ENCODE measurements at regions not wholly inside any gene's neighbourhood (a gene's known extent, or its start where the extent isn't known, plus 50 kb on each side); places are given as distances from the start of the nearest gene placed in this dataset.

DNA sequence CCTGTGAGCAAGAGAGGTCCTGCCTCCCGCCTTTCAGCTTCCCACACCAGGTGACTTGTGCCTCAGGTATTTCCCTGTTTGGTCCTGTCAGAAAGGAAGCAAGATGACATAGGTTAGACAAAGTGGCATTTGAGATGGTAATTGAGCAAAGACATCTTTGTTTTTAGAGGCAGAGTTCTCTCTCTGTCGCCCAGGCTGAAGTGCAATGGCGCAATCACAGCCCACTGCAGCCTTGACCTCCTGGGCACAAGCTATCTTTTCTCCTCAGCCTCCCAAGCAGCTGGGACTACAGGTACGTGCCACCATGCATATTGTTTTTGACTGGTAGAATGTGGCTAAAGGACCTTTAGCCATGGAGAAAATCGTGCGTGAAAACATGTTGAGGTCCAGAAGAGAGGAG lies 339.1 kb downstream of the FGF9 start:
- Histone ChIP-seq H3K27ac (ENCODE audit: low read depth, low read length) (no peak overlapping the region), H3K4me1 (ENCODE audit: insufficient read depth, low read length) (no peaks in the 10 kb centered on the region), H3K27me3 (ENCODE audit: insufficient read depth, low read length) (no peaks in the 10 kb centered on the region), H3K4me2 (ENCODE audit: low read length) (no peak overlapping the region), H2AFZ (ENCODE audit: low read depth, low read length) (no peak overlapping the region), H3K4me3 (ENCODE audit: insufficient read depth, low read depth, low read length) (no peak overlapping the region), H3K9ac (ENCODE audit: low read length) (no peak overlapping the region), H3K9me3 (ENCODE audit: insufficient read depth, low read depth, low read length) (peaks cover 3% of the 10 kb centered on the region), H3K36me3 (ENCODE audit: insufficient read depth, low read length) (no peaks in the 10 kb centered on the region), H3K79me2 (ENCODE audit: insufficient read depth, low read length) (no peaks in the 10 kb centered on the region), H4K20me1 (ENCODE audit: insufficient read depth, low read length) (no peaks in the 10 kb centered on the region)
- H3K27ac Mint-ChIP-seq (ENCODE audit: unreplicated experiment), result no peak overlapping the region
- peaks cover 2% of the 10 kb centered on the region for H3K4me1 Mint-ChIP-seq (ENCODE audit: low read depth, unreplicated experiment)
- H3K36me3 Mint-ChIP-seq (ENCODE audit: low read depth, unreplicated experiment), result peaks cover 1% of the 10 kb centered on the region
- no peak overlapping the region for H3K4me3 Mint-ChIP-seq (ENCODE audit: unreplicated experiment)
- DNase-seq (ENCODE audit: low read depth) (no peak), FAIRE-seq (no peak)
- peaks cover 2% of the 10 kb centered on the region for H3K27me3 Mint-ChIP-seq (ENCODE audit: low read depth, unreplicated experiment)
- no peak for TF ChIP-seq EZH2 (IDR thresholded peaks at IDR 0.05; ENCODE audit: insufficient read depth, low read length)
- TF ChIP-seq, protein P1, sequence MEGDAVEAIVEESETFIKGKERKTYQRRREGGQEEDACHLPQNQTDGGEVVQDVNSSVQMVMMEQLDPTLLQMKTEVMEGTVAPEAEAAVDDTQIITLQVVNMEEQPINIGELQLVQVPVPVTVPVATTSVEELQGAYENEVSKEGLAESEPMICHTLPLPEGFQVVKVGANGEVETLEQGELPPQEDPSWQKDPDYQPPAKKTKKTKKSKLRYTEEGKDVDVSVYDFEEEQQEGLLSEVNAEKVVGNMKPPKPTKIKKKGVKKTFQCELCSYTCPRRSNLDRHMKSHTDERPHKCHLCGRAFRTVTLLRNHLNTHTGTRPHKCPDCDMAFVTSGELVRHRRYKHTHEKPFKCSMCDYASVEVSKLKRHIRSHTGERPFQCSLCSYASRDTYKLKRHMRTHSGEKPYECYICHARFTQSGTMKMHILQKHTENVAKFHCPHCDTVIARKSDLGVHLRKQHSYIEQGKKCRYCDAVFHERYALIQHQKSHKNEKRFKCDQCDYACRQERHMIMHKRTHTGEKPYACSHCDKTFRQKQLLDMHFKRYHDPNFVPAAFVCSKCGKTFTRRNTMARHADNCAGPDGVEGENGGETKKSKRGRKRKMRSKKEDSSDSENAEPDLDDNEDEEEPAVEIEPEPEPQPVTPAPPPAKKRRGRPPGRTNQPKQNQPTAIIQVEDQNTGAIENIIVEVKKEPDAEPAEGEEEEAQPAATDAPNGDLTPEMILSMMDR (IDR thresholded peaks at IDR 0.05; ENCODE audit: insufficient read depth, low read depth, low read length), result no peak
- H3K9me3 Mint-ChIP-seq (ENCODE audit: unreplicated experiment), result peaks cover 16% of the 10 kb centered on the region

- peaks cover 2% of the 10 kb centered on the region for H3K27me3 Mint-ChIP-seq (ENCODE audit: low read depth, unreplicated experiment)
- Histone ChIP-seq H3K4me3 (ENCODE audit: insufficient read depth, low read depth, low read length) (no peak overlapping the region), H3K79me2 (ENCODE audit: insufficient read depth, low read length) (no peaks in the 10 kb centered on the region), H3K4me1 (ENCODE audit: insufficient read depth, low read length) (no peaks in the 10 kb centered on the region), H3K36me3 (ENCODE audit: insufficient read depth, low read length) (no peaks in the 10 kb centered on the region), H3K9ac (ENCODE audit: low read length) (no peak overlapping the region), H3K27ac (ENCODE audit: low read depth, low read length) (no peak overlapping the region), H2AFZ (ENCODE audit: low read depth, low read length) (no peak overlapping the region), H4K20me1 (ENCODE audit: insufficient read depth, low read length) (no peaks in the 10 kb centered on the region), H3K4me2 (ENCODE audit: low read length) (no peak overlapping the region), H3K9me3 (ENCODE audit: insufficient read depth, low read depth, low read length) (peaks cover 3% of the 10 kb centered on the region), H3K27me3 (ENCODE audit: insufficient read depth, low read length) (no peaks in the 10 kb centered on the region)
- FAIRE-seq, result no peak
- no peak overlapping the region for H3K27ac Mint-ChIP-seq (ENCODE audit: unreplicated experiment)
- H3K4me3 Mint-ChIP-seq (ENCODE audit: unreplicated experiment), result no peak overlapping the region
- no peak for TF ChIP-seq EZH2 (IDR thresholded peaks at IDR 0.05; ENCODE audit: insufficient read depth, low read length)
- TF ChIP-seq, protein P1 (IDR thresholded peaks at IDR 0.05; ENCODE audit: insufficient read depth, low read depth, low read length), result no peak
- H3K9me3 Mint-ChIP-seq (ENCODE audit: unreplicated experiment), result peaks cover 13% of the 10 kb centered on the region
- no peak for DNase-seq (ENCODE audit: low read depth)
- H3K4me1 Mint-ChIP-seq (ENCODE audit: low read depth, unreplicated experiment), result peaks cover 2% of the 10 kb centered on the region
- H3K36me3 Mint-ChIP-seq (ENCODE audit: low read depth, unreplicated experiment), result peaks cover 1% of the 10 kb centered on the region
These were observed 341.8 kb downstream of the FGF9 start for GRCh38 chr13:22012686-22013085.

DNA sequence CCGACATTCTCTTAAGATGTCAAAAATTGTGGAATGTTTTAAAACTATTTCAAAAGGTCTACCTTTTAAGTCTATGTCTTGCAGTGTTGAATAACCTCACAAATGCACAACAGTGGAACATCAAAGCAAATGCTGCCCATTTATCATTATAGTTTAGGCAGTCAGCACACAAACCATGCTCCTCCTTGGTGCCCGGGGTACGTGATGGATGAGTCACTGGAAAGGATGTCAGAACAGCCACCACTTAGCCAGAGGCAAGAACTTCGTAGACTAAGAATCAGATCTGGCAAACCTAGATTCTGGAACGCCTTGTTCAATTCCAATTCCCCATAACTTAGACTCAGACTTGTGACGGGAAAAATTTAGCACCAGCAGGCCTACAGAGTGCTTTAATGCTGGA lies 343.6 kb downstream of the FGF9 start:
- H3K9me3 ChIP-seq (ENCODE audit: insufficient read depth, low read depth, low read length), result no peaks in the 10 kb centered on the region
- H3K27ac Mint-ChIP-seq (ENCODE audit: unreplicated experiment), result no peak overlapping the region
- no peaks in the 10 kb centered on the region for H3K4me1 ChIP-seq (ENCODE audit: insufficient read depth, low read length)
- peaks cover 2% of the 10 kb centered on the region for H3K4me1 Mint-ChIP-seq (ENCODE audit: low read depth, unreplicated experiment)
- no peak overlapping the region for H3K4me2 ChIP-seq (ENCODE audit: low read length)
- H3K27ac ChIP-seq (ENCODE audit: low read depth, low read length), result no peak overlapping the region
- H3K27me3 Mint-ChIP-seq (ENCODE audit: low read depth, unreplicated experiment), result peaks cover 2% of the 10 kb centered on the region
- DNase-seq (ENCODE audit: low read depth) (no peak), FAIRE-seq (no peak)
- no peaks in the 10 kb centered on the region for H4K20me1 ChIP-seq (ENCODE audit: insufficient read depth, low read length)
- H3K9ac ChIP-seq (ENCODE audit: low read length), result no peak overlapping the region
- no peak for TF ChIP-seq EZH2 (IDR thresholded peaks at IDR 0.05; ENCODE audit: insufficient read depth, low read length)
- TF ChIP-seq, protein P1 (IDR thresholded peaks at IDR 0.05; ENCODE audit: insufficient read depth, low read depth, low read length), result no peak
- H3K27me3 ChIP-seq (ENCODE audit: insufficient read depth, low read length), result no peaks in the 10 kb centered on the region
- H3K4me3 ChIP-seq (ENCODE audit: insufficient read depth, low read depth, low read length), result no peak overlapping the region
- peaks cover 1% of the 10 kb centered on the region for H3K36me3 Mint-ChIP-seq (ENCODE audit: low read depth, unreplicated experiment)
- peaks cover 2% of the 10 kb centered on the region for H3K9me3 Mint-ChIP-seq (ENCODE audit: unreplicated experiment)
- H3K4me3 Mint-ChIP-seq (ENCODE audit: unreplicated experiment), result no peak overlapping the region
- no peak overlapping the region for H2AFZ ChIP-seq (ENCODE audit: low read depth, low read length)
- no peaks in the 10 kb centered on the region for H3K36me3 ChIP-seq (ENCODE audit: insufficient read depth, low read length)
- H3K79me2 ChIP-seq (ENCODE audit: insufficient read depth, low read length), result no peaks in the 10 kb centered on the region
